Endodermal cell (in vitro differentiated cells): ENCODE measurements at regions not wholly inside any gene's neighbourhood (a gene's known extent, or its start where the extent isn't known, plus 50 kb on each side); places are given as distances from the start of the nearest gene placed in this dataset.

Source experiments
- DNase-seq: peaks from one replicate; pipeline ENCODE4 v3.0.0-alpha.2; 2017
- H3K27ac ChIP-seq: 2 replicates; pipeline ENCODE4 v1.5.1; 2013; ENCODE audit warnings: mild to moderate bottlenecking, low read depth, low read length, moderate library complexity
- H3K27me3 ChIP-seq: 2 replicates; pipeline ENCODE4 v1.6.1; 2013; ENCODE audit warnings: mild to moderate bottlenecking, low read length, moderate library complexity; ENCODE audit not compliant: insufficient read depth, control insufficient read depth, poor library complexity, severe bottlenecking
- H3K36me3 ChIP-seq: 2 replicates; pipeline ENCODE4 v1.7.0; 2013; ENCODE audit warnings: mild to moderate bottlenecking, low read length, moderate library complexity; ENCODE audit not compliant: control insufficient read depth, insufficient read depth
- H3K4me1 ChIP-seq: one replicate; pipeline ENCODE4 v1.7.0; 2013; ENCODE audit warnings: low read length; ENCODE audit not compliant: control insufficient read depth, insufficient read depth
- H3K4me3 ChIP-seq: 2 replicates; pipeline ENCODE4 v1.5.1; 2013; ENCODE audit warnings: mild to moderate bottlenecking, low read length, moderate library complexity
- H3K9ac ChIP-seq: 2 replicates; pipeline ENCODE4 v1.6.1; 2013; ENCODE audit warnings: mild to moderate bottlenecking, low read length, moderate library complexity; ENCODE audit not compliant: poor library complexity, severe bottlenecking; ENCODE audit errors: extremely low read depth
- H3K9me3 ChIP-seq: 2 replicates; pipeline ENCODE4 v1.6.1; 2013; ENCODE audit warnings: mild to moderate bottlenecking, low read length, moderate library complexity; ENCODE audit not compliant: control insufficient read depth
- H3K27ac Mint-ChIP-seq: 2 replicates; pipeline ENCODE4 v1.8.0; 2020; ENCODE audit warnings: mixed read lengths
- H3K27me3 Mint-ChIP-seq: 2 replicates; pipeline ENCODE4 v1.8.0; 2021; ENCODE audit warnings: mild to moderate bottlenecking, mixed read lengths; ENCODE audit not compliant: insufficient read depth
- H3K36me3 Mint-ChIP-seq: 2 replicates; pipeline ENCODE4 v1.8.0; 2020; ENCODE audit warnings: low read depth, mixed read lengths
- H3K4me1 Mint-ChIP-seq: 2 replicates; pipeline ENCODE4 v1.8.0; 2020; ENCODE audit warnings: mixed read lengths
- H3K4me3 Mint-ChIP-seq: 2 replicates; pipeline ENCODE4 v1.8.0; 2020; ENCODE audit warnings: mild to moderate bottlenecking, moderate library complexity, mixed read lengths
- H3K9me3 Mint-ChIP-seq: 2 replicates; pipeline ENCODE4 v1.8.0; 2020; ENCODE audit warnings: mild to moderate bottlenecking, mixed read lengths
- CTCF ChIP-seq: fragments of 200-600 bp; sonication (generic); conservative IDR thresholded peaks from 2 replicates; pipeline ENCODE4 v1.5.0; 2021; ENCODE audit warnings: antibody characterized with exemption, mild to moderate bottlenecking
- WGBS, 2 experiments: methylation state at CpG; one replicate each; pipeline versions ENCODE4 v1.1.5 to v1.1.7; 2013; ENCODE audit warnings: missing lambda C conversion rate in 2 of 2, mixed read lengths in 1 of 2; ENCODE audit not compliant: insufficient coverage in 1 of 2, insufficient read length in 1 of 2; 5-methylcytosine and 5-hydroxymethylcytosine counted together

GRCh38 chr2:236404346-236404745 is 140.1 kb upstream of the ASB18 start:
- no peaks in the 10 kb centered on the region for H3K36me3 ChIP-seq
- WGBS, 2 experiments: 87 to 97% methylated on average over 4 to 6 of the region's 6 CpGs

GRCh38 chr2:236405357-236405756 is 141.2 kb upstream of the ASB18 start:
- H3K4me1 Mint-ChIP-seq: peaks cover 8% of the 10 kb centered on the region
- no peak overlapping the region for H3K27ac Mint-ChIP-seq
- no peaks in the 10 kb centered on the region for H3K27me3 Mint-ChIP-seq
- Histone ChIP-seq H3K27me3 (no peaks in the 10 kb centered on the region), H3K9me3 (no peaks in the 10 kb centered on the region), H3K27ac (no peak overlapping the region), H3K4me1 (no peaks in the 10 kb centered on the region), H3K9ac (no peak overlapping the region), H3K4me3 (no peak overlapping the region), H3K36me3 (no peaks in the 10 kb centered on the region)
- no peak for TF ChIP-seq CTCF
- no peak for DNase-seq
- peaks cover 10% of the 10 kb centered on the region for H3K9me3 Mint-ChIP-seq
- WGBS, 2 experiments: 91 to 93% methylated on average over 4 to 8 of the region's 8 CpGs
- peaks cover 20% of the 10 kb centered on the region for H3K36me3 Mint-ChIP-seq
- no peak overlapping the region for H3K4me3 Mint-ChIP-seq

More at GRCh38 chr2:236404346-236404745, 140.1 kb upstream of the ASB18 start:
- H3K27me3 Mint-ChIP-seq: no peaks in the 10 kb centered on the region
- H3K9me3 Mint-ChIP-seq: peaks cover 6% of the 10 kb centered on the region
- no peak overlapping the region for H3K27ac Mint-ChIP-seq
- no peaks in the 10 kb centered on the region for H3K4me1 ChIP-seq
- peaks cover 8% of the 10 kb centered on the region for H3K4me1 Mint-ChIP-seq
- H3K9ac ChIP-seq: no peak overlapping the region
- H3K9me3 ChIP-seq: no peaks in the 10 kb centered on the region
- no peaks in the 10 kb centered on the region for H3K27me3 ChIP-seq
- H3K36me3 Mint-ChIP-seq: peaks cover 24% of the 10 kb centered on the region
- no peak for TF ChIP-seq CTCF
- no peak for DNase-seq
- no peak overlapping the region for H3K4me3 ChIP-seq
- no peak overlapping the region for H3K4me3 Mint-ChIP-seq
- no peak overlapping the region for H3K27ac ChIP-seq

GRCh38 chr2:236408090-236408489 is 143.9 kb upstream of the ASB18 start:
- no peak overlapping the region for H3K4me3 Mint-ChIP-seq

More at GRCh38 chr2:236408090-236408489, 143.9 kb upstream of the ASB18 start:
- Histone ChIP-seq H3K36me3 (no peaks in the 10 kb centered on the region), H3K9me3 (no peaks in the 10 kb centered on the region), H3K4me3 (no peak overlapping the region), H3K9ac (no peak overlapping the region), H3K27ac (no peak overlapping the region), H3K4me1 (no peaks in the 10 kb centered on the region), H3K27me3 (no peaks in the 10 kb centered on the region)
- H3K36me3 Mint-ChIP-seq: peaks cover 24% of the 10 kb centered on the region
- peaks cover 13% of the 10 kb centered on the region for H3K9me3 Mint-ChIP-seq
- H3K4me1 Mint-ChIP-seq: peaks cover 1% of the 10 kb centered on the region
- no peaks in the 10 kb centered on the region for H3K27me3 Mint-ChIP-seq
- 95 to 100% methylated on average over 4 to 7 of the region's 7 CpGs for WGBS, 2 experiments
- H3K27ac Mint-ChIP-seq: no peak overlapping the region
- no peak for DNase-seq
- no peak for TF ChIP-seq CTCF
